GM23338 (cell line): ENCODE measurements at regions not wholly inside any gene's neighbourhood (a gene's known extent, or its start where the extent isn't known, plus 50 kb on each side); places are given as distances from the start of the nearest gene placed in this dataset.

Source experiments
- ATAC-seq: fragments of 200-7000 bp; cut with Tn5 transposase; 3 replicates; pipeline ENCODE4 v1.9.1; 2020
- DNase-seq: peaks from one replicate; pipeline ENCODE4 v3.0.0-alpha.2; 2015; ENCODE audit warnings: low spot score
- H2AFZ ChIP-seq: fragments of 200-600 bp; sonication (generic); 2 replicates; pipeline ENCODE4 v1.8.0; 2016; ENCODE audit warnings: antibody characterized with exemption, mild to moderate bottlenecking, moderate library complexity
- H3F3A ChIP-seq: fragments of 200-600 bp; sonication (generic); replicated peaks from 2 replicates; pipeline ENCODE4 v1.8.0; 2017; ENCODE audit warnings: antibody characterized with exemption, mixed run types, low read depth
- H3K27ac ChIP-seq: fragments of 200-600 bp; sonication (generic); 2 replicates; pipeline ENCODE4 v1.6.1; 2016; ENCODE audit warnings: low read depth
- H3K27me3 ChIP-seq: fragments of 200-600 bp; sonication (generic); 2 replicates; pipeline ENCODE4 v1.8.0; 2016; ENCODE audit warnings: mild to moderate bottlenecking, mixed run types, moderate library complexity; ENCODE audit not compliant: insufficient read depth
- H3K36me3 ChIP-seq: fragments of 200-600 bp; sonication (generic); 2 replicates; pipeline ENCODE4 v1.8.0; 2016; ENCODE audit warnings: mild to moderate bottlenecking; ENCODE audit not compliant: insufficient read depth
- H3K4me1 ChIP-seq: fragments of 200-600 bp; sonication (generic); 2 replicates; pipeline ENCODE4 v1.8.0; 2016; ENCODE audit warnings: mild to moderate bottlenecking, moderate library complexity; ENCODE audit not compliant: insufficient read depth
- H3K4me2 ChIP-seq: fragments of 200-600 bp; sonication (generic); 2 replicates; pipeline ENCODE4 v1.7.1; 2017; ENCODE audit warnings: mixed run types
- H3K4me3 ChIP-seq: fragments of 200-600 bp; sonication (generic); 2 replicates; pipeline ENCODE4 v1.6.1; 2016; ENCODE audit warnings: mixed run types
- H3K79me2 ChIP-seq: fragments of 200-600 bp; sonication (generic); replicated peaks from 2 replicates; pipeline ENCODE4 v1.8.0; 2017; ENCODE audit warnings: mild to moderate bottlenecking; ENCODE audit not compliant: insufficient read depth
- H3K9me2 ChIP-seq: fragments of 200-600 bp; sonication (generic); 2 replicates; pipeline ENCODE4 v1.8.0; 2017; ENCODE audit not compliant: insufficient read depth
- H4K20me1 ChIP-seq: fragments of 200-600 bp; sonication (generic); replicated peaks from 2 replicates; pipeline ENCODE4 v1.8.0; 2017; ENCODE audit warnings: mild to moderate bottlenecking; ENCODE audit not compliant: insufficient read depth
- H3K27ac Mint-ChIP-seq: 2 replicates; pipeline ENCODE4 v1.8.0; 2020; ENCODE audit warnings: inconsistent platforms, mild to moderate bottlenecking, moderate library complexity, mixed read lengths
- H3K27me3 Mint-ChIP-seq: 3 replicates; pipeline ENCODE4 v1.8.0; 2022; ENCODE audit warnings: low read depth, mild to moderate bottlenecking, moderate library complexity, mixed read lengths, inconsistent platforms; ENCODE audit not compliant: insufficient read depth, poor library complexity
- H3K36me3 Mint-ChIP-seq: 3 replicates; pipeline ENCODE4 v1.8.0; 2021; ENCODE audit warnings: low read depth, mild to moderate bottlenecking, inconsistent platforms, moderate library complexity, mixed read lengths
- H3K4me1 Mint-ChIP-seq: 3 replicates; pipeline ENCODE4 v1.8.0; 2020; ENCODE audit warnings: mild to moderate bottlenecking, inconsistent platforms, mixed read lengths
- H3K4me3 Mint-ChIP-seq: 3 replicates; pipeline ENCODE4 v1.8.0; 2021; ENCODE audit warnings: moderate library complexity, mild to moderate bottlenecking, inconsistent platforms, mixed read lengths
- H3K9me3 Mint-ChIP-seq: 3 replicates; pipeline ENCODE4 v1.8.0; 2020; ENCODE audit warnings: moderate library complexity, mild to moderate bottlenecking, inconsistent platforms, mixed read lengths
- CREB1 ChIP-seq: fragments of 250-450 bp; sonication (Bioruptor Pico); IDR thresholded peaks from 2 replicates; pipeline ENCODE4 v1.5.0; 2020; ENCODE audit warnings: low read depth, mild to moderate bottlenecking, moderate library complexity
- CTCF ChIP-seq, 2 experiments: fragments of 200-600 bp in 1 of 2; sonication (generic) in 1 of 2; conservative IDR thresholded peaks; 2 replicates each; pipeline versions ENCODE4 v1.5.1 to v1.6.1; 2016 to 2017; ENCODE audit warnings: antibody characterized with exemption in 2 of 2, low read depth in 2 of 2, mild to moderate bottlenecking in 2 of 2, moderate library complexity in 1 of 2
- ETS1 ChIP-seq: IDR thresholded peaks from 2 replicates; pipeline ENCODE4 v1.6.1; 2016; ENCODE audit warnings: antibody characterized with exemption
- EZH2 ChIP-seq: fragments of 200-600 bp; sonication (generic); IDR thresholded peaks from one replicate; pipeline ENCODE4 v1.8.0; 2017; ENCODE audit warnings: antibody characterized with exemption, mild to moderate bottlenecking, low read depth; ENCODE audit not compliant: unreplicated experiment
- EZH2phosphoT487 ChIP-seq: fragments of 200-600 bp; sonication (generic); IDR thresholded peaks from one replicate; pipeline ENCODE4 v1.8.1; 2018; ENCODE audit warnings: antibody characterized with exemption; ENCODE audit not compliant: unreplicated experiment
- JUNB ChIP-seq: IDR thresholded peaks from one replicate; pipeline ENCODE4 v1.6.1; 2016; ENCODE audit warnings: antibody characterized with exemption; ENCODE audit not compliant: unreplicated experiment
- NANOG ChIP-seq: IDR thresholded peaks from 2 replicates; pipeline ENCODE4 v1.6.1; 2016; ENCODE audit warnings: antibody characterized with exemption, borderline replicate concordance
- POLR2AphosphoS5 ChIP-seq: IDR thresholded peaks from 2 replicates; pipeline ENCODE4 v1.6.1; 2016; ENCODE audit warnings: antibody characterized with exemption, low read depth
- REST ChIP-seq: IDR thresholded peaks from one replicate; pipeline ENCODE4 v1.6.1; 2018; ENCODE audit warnings: antibody characterized with exemption; ENCODE audit not compliant: unreplicated experiment
- STAT1 ChIP-seq: IDR thresholded peaks from one replicate; pipeline ENCODE4 v1.6.1; 2016; ENCODE audit warnings: antibody characterized with exemption; ENCODE audit not compliant: unreplicated experiment
- ZNF114 ChIP-seq: fragments of 250-450 bp; sonication (Bioruptor Pico); IDR thresholded peaks from 2 replicates; pipeline ENCODE4 v1.5.0; 2020; ENCODE audit warnings: mild to moderate bottlenecking, moderate library complexity
- ZNF331 ChIP-seq: fragments of 250-450 bp; sonication (Bioruptor Pico); IDR thresholded peaks from 2 replicates; pipeline ENCODE4 v1.5.0; 2020; ENCODE audit warnings: low read depth, mild to moderate bottlenecking, moderate library complexity
- ZNF462 ChIP-seq: fragments of 250-450 bp; sonication (Bioruptor Pico); IDR thresholded peaks from 2 replicates; pipeline ENCODE4 v1.5.0; 2020; ENCODE audit warnings: mild to moderate bottlenecking, moderate library complexity

GRCh38 chr4:151522866-151523519, 114.0 kb downstream of the FHIP1A start:
- peaks cover 41% of the 10 kb centered on the region for H3K4me1 ChIP-seq
- peaks cover 2% of the 10 kb centered on the region for H3K27me3 Mint-ChIP-seq
- H3K27ac ChIP-seq: no peak overlapping the region
- H3K36me3 Mint-ChIP-seq: peaks cover 31% of the 10 kb centered on the region; the same call in 2 of the 3 replicates
- H3K27ac Mint-ChIP-seq: peak overlapping the region; percentile 43; the same call in 1 of the 2 replicates
- no peaks in the 10 kb centered on the region for H4K20me1 ChIP-seq
- no peaks in the 10 kb centered on the region for H3K9me2 ChIP-seq
- no peak overlapping the region for H3K4me2 ChIP-seq
- H3K4me3 ChIP-seq: no peak overlapping the region
- ATAC-seq (no peak), DNase-seq (no peak)
- TF ChIP-seq REST: no peak
- no peak for TF ChIP-seq JUNB
- TF ChIP-seq STAT1: no peak
- TF ChIP-seq ZNF114: no peak
- no peak for TF ChIP-seq CTCF (conservative IDR thresholded peaks at IDR 0.05; ENCODE audit: low read depth in 2 of 2)
- TF ChIP-seq ZNF462 (CRISPR knock-in tag): no peak
- no peak for TF ChIP-seq EZH2
- no peak for TF ChIP-seq ZNF331 (CRISPR knock-in tag)
- TF ChIP-seq POLR2AphosphoS5: no peak
- no peak for TF ChIP-seq ETS1
- TF ChIP-seq EZH2phosphoT487: no peak
- no peak for TF ChIP-seq NANOG
- no peak for TF ChIP-seq CREB1
- peaks cover 17% of the 10 kb centered on the region for H3K9me3 Mint-ChIP-seq
- H2AFZ ChIP-seq: no peak overlapping the region
- H3K36me3 ChIP-seq: no peaks in the 10 kb centered on the region
- H3K27me3 ChIP-seq: no peaks in the 10 kb centered on the region
- no peak overlapping the region for H3K4me3 Mint-ChIP-seq
- no peaks in the 10 kb centered on the region for H3F3A ChIP-seq
- H3K4me1 Mint-ChIP-seq: peaks cover 37% of the 10 kb centered on the region
- peaks cover 65% of the 10 kb centered on the region for H3K79me2 ChIP-seq
